ENCODE measurements at regions not wholly inside any gene's neighbourhood (a gene's known extent, or its start where the extent isn't known, plus 50 kb on each side); places are given as distances from the start of the nearest gene placed in this dataset.

DNA sequence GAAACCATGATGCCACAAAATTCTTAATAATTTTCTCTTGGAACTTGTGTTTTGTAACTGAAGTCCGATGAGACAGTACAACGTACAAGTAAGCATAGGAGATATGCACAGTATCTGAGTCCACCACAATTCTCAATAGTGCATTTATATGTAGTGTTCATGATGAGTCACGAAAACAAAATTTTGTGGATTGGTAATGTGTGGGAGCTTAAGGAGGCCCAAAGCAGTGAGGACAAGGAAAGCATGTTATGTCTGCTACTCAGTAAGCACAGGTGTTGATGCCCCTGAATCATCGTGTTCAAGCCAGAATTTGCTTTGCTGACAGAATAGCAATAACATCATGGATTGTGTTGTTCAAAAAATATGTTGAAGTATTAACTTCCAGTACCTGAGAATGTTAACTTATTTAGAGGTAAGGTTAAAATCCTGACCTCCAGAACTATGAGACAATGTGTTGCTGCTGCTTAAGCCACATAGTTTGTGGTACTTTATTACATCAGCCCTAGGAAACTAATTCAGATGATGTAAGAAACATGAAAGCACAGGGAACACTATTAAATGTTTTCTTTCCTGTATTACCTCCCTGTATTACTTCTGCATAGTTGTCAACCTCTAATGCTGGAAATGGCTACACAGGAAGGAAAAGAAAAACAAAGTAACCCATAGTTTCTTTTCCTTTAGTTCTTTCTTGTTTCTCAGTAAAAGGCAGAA is 201.3 kb downstream of the SLITRK6 start:
- no peak overlapping the region for H3K4me3 ChIP-seq
- no peaks in the 10 kb centered on the region for H3K36me3 ChIP-seq (ENCODE audit: insufficient read depth)
- no peaks in the 10 kb centered on the region for H4K20me1 ChIP-seq (replicated peaks; ENCODE audit: insufficient read depth)
- peaks cover 7% of the 10 kb centered on the region; the same call in 1 of the 3 replicates for H3K36me3 Mint-ChIP-seq (ENCODE audit: low read depth)
- no peaks in the 10 kb centered on the region for H3K27me3 ChIP-seq (ENCODE audit: insufficient read depth)
- H3K9me3 Mint-ChIP-seq = peaks cover 5% of the 10 kb centered on the region; the same call in 2 of the 3 replicates
- no peak overlapping the region for H3K27ac Mint-ChIP-seq
- H2AFZ ChIP-seq = no peak overlapping the region
- H3K79me2 ChIP-seq (replicated peaks; ENCODE audit: insufficient read depth) = no peaks in the 10 kb centered on the region
- H3K27me3 Mint-ChIP-seq (ENCODE audit: insufficient read depth, low read depth, poor library complexity) = peaks cover 1% of the 10 kb centered on the region
- no peaks in the 10 kb centered on the region for H3K4me1 Mint-ChIP-seq
- no peak for TF ChIP-seq NANOG (IDR thresholded peaks at IDR 0.05; ENCODE audit: borderline replicate concordance)
- no peak for TF ChIP-seq ETS1 (IDR thresholded peaks at IDR 0.05)
- no peak for TF ChIP-seq CREB1 (CRISPR knock-in tag; IDR thresholded peaks at IDR 0.05; ENCODE audit: low read depth)
- TF ChIP-seq STAT1 (IDR thresholded peaks at IDR 0.05; ENCODE audit: unreplicated experiment) = no peak
- no peak for TF ChIP-seq EZH2phosphoT487 (IDR thresholded peaks at IDR 0.05; ENCODE audit: unreplicated experiment)
- TF ChIP-seq EZH2 (IDR thresholded peaks at IDR 0.05; ENCODE audit: low read depth, unreplicated experiment) = no peak
- TF ChIP-seq JUNB (IDR thresholded peaks at IDR 0.05; ENCODE audit: unreplicated experiment) = no peak
- TF ChIP-seq, protein P1, sequence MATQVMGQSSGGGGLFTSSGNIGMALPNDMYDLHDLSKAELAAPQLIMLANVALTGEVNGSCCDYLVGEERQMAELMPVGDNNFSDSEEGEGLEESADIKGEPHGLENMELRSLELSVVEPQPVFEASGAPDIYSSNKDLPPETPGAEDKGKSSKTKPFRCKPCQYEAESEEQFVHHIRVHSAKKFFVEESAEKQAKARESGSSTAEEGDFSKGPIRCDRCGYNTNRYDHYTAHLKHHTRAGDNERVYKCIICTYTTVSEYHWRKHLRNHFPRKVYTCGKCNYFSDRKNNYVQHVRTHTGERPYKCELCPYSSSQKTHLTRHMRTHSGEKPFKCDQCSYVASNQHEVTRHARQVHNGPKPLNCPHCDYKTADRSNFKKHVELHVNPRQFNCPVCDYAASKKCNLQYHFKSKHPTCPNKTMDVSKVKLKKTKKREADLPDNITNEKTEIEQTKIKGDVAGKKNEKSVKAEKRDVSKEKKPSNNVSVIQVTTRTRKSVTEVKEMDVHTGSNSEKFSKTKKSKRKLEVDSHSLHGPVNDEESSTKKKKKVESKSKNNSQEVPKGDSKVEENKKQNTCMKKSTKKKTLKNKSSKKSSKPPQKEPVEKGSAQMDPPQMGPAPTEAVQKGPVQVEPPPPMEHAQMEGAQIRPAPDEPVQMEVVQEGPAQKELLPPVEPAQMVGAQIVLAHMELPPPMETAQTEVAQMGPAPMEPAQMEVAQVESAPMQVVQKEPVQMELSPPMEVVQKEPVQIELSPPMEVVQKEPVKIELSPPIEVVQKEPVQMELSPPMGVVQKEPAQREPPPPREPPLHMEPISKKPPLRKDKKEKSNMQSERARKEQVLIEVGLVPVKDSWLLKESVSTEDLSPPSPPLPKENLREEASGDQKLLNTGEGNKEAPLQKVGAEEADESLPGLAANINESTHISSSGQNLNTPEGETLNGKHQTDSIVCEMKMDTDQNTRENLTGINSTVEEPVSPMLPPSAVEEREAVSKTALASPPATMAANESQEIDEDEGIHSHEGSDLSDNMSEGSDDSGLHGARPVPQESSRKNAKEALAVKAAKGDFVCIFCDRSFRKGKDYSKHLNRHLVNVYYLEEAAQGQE (IDR thresholded peaks at IDR 0.05; ENCODE audit: unreplicated experiment) = no peak
- no peak for TF ChIP-seq ZNF331 (CRISPR knock-in tag; IDR thresholded peaks at IDR 0.05; ENCODE audit: low read depth)
- TF ChIP-seq CTCF (conservative IDR thresholded peaks at IDR 0.05; ENCODE audit: low read depth in 2 of 2) = no peak
- no peak for TF ChIP-seq ZNF114 (CRISPR knock-in tag; IDR thresholded peaks at IDR 0.05)
- no peak for TF ChIP-seq ZNF462 (CRISPR knock-in tag; IDR thresholded peaks at IDR 0.05)
- no peak for TF ChIP-seq POLR2AphosphoS5 (IDR thresholded peaks at IDR 0.05; ENCODE audit: low read depth)
- ATAC-seq (no peak), DNase-seq (ENCODE audit: low spot score) (no peak)
- H3K27ac ChIP-seq (ENCODE audit: low read depth) = no peak overlapping the region
- no peaks in the 10 kb centered on the region for H3K9me2 ChIP-seq (ENCODE audit: insufficient read depth)
- H3K4me2 ChIP-seq = no peak overlapping the region
- no peaks in the 10 kb centered on the region for H3K4me1 ChIP-seq (ENCODE audit: insufficient read depth)
- H3K4me3 Mint-ChIP-seq = no peak overlapping the region
- H3F3A ChIP-seq (replicated peaks; ENCODE audit: low read depth) = no peaks in the 10 kb centered on the region
